ENCODE measurements at regions not wholly inside any gene's neighbourhood (a gene's known extent, or its start where the extent isn't known, plus 50 kb on each side); places are given as distances from the start of the nearest gene placed in this dataset.

DNA sequence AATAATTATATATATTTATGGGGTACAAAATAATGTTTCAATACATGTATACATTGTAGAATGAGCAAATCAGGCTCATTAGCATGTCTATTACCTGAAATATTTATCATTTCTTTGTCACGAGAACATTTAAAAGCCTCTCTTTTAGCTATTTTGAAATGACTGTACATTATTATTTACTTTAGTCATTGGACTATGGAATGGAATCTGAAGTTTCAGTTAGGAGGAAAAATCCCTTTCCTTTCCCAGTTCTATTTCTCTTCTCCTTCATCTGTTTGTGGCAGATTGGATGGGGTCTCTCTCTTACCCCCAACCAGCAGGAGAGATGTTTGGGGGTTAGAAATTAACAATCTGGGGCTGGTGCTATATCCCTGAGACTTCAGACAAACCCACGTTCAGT lies 292.5 kb upstream of the SFRP2 start:
- TF ChIP-seq, protein P1, sequence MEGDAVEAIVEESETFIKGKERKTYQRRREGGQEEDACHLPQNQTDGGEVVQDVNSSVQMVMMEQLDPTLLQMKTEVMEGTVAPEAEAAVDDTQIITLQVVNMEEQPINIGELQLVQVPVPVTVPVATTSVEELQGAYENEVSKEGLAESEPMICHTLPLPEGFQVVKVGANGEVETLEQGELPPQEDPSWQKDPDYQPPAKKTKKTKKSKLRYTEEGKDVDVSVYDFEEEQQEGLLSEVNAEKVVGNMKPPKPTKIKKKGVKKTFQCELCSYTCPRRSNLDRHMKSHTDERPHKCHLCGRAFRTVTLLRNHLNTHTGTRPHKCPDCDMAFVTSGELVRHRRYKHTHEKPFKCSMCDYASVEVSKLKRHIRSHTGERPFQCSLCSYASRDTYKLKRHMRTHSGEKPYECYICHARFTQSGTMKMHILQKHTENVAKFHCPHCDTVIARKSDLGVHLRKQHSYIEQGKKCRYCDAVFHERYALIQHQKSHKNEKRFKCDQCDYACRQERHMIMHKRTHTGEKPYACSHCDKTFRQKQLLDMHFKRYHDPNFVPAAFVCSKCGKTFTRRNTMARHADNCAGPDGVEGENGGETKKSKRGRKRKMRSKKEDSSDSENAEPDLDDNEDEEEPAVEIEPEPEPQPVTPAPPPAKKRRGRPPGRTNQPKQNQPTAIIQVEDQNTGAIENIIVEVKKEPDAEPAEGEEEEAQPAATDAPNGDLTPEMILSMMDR (conservative IDR thresholded peaks at IDR 0.05 in 1 of 2, IDR thresholded peaks at IDR 0.05 in 1 of 2; ENCODE audit: low read depth in 1 of 2, low read length in 2 of 2) = no peak
- no peak for TF ChIP-seq EZH2 (IDR thresholded peaks at IDR 0.05; ENCODE audit: low read length, missing control alignments)
